ENCODE measurements at regions not wholly inside any gene's neighbourhood (a gene's known extent, or its start where the extent isn't known, plus 50 kb on each side); places are given as distances from the start of the nearest gene placed in this dataset.

DNA sequence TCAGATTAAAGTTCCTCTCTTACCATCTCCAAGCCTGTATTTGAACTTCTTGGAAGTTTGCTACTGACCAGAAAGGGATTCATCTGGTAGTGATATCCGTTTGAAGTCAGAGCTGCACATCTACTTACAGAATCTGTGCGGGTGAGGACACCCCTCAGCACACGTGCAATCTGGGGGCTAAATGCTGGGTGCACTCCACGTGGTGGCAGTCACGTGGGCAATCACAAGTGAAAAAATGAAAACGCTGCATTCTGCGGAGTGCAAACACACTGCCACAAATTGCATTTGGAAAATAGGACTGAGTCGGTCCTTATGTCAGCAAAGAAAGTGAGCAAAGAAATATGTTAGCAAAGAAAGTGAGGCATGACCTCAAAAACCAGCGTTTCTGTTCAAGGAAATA lies 76.1 kb upstream of the GYPC start:
- DNase-seq (ENCODE audit: low spot score), result no peak

DNA sequence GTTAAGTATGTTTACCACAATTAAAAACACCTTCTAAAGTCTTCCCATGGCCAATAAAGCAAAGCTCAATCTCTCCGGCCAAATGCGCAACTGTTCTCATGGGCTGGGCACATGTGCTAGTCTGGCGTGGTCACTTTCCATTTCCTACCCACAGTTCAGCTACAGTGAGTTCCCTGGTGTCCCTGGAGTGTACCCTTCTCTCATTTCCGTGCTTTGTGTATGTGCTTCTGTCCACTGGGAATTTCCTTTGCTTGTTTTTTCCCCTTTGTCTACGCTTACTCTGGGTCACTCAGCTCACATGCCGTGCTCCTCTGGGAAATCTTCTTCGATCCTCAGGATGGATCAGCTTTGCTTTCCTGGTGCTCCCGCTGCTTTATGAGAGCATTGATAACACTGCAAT lies 69.6 kb upstream of the GYPC start:
- DNase-seq (ENCODE audit: low spot score), result no peak

DNA sequence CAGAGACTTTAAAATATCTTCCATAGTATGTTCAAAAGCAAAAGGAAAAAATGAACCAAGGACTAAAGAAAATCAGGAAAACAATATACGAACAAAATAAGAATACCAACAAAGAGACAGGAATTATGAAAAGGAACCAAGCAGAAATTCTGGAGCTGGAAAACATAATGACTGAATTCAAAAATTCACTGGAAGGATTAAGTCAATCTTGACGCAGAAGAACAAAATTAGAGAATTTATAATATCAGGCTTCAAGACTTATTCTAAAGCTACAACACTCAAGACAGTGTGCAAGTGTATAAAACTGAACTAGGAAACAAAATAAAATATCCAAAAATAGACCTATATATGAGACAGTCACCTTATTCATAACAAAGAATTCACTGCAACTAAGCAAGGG lies 56.9 kb upstream of the GYPC start:
- DNase-seq (ENCODE audit: low spot score), result no peak

DNA sequence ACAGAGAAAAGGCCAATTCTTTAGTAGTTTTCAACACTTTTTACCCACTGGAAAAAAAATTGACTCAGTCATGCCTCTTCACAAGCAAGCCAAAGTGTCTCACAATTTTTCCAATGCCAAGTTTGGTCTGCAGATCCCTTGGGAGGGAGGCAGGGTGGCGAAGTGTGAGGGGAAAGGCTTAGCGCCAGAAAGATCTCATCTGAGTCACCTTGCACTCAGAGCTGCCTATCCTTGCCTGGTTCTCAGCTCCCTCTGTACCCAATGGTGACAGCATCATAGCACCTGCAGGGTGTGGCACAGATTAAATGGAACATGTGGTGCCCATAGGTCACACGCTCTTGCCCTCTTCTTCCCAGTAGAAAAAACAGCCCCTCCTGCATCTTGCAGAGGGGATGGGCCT lies 55.2 kb upstream of the GYPC start:
- no peak for DNase-seq (ENCODE audit: low spot score)

GRCh38 chr2:126602334-126602733 lies 53.6 kb upstream of the GYPC start:
- DNase-seq (ENCODE audit: low spot score), result no peak
